Epithelial cell of proximal tubule (primary cell): ENCODE measurements at regions not wholly inside any gene's neighbourhood (a gene's known extent, or its start where the extent isn't known, plus 50 kb on each side); places are given as distances from the start of the nearest gene placed in this dataset.

Experiments used
- DNase-seq: peaks from one replicate; pipeline ENCODE4 v3.0.0-alpha.2; 2011; ENCODE audit warnings: low read depth
- H3K4me3 ChIP-seq: 2 replicates; pipeline ENCODE4 v1.5.1; 2011; ENCODE audit warnings: low read depth, mild to moderate bottlenecking, low read length
- CTCF ChIP-seq: conservative IDR thresholded peaks from 2 replicates; pipeline ENCODE4 v1.5.1; 2012; ENCODE audit warnings: low read depth, mild to moderate bottlenecking, low read length

- no peak for DNase-seq
- no peak overlapping the region for H3K4me3 ChIP-seq
- TF ChIP-seq CTCF: no peak
Observed at GRCh38 chr4:107243141-107243781, 207.1 kb upstream of the DKK2 start.

DNA sequence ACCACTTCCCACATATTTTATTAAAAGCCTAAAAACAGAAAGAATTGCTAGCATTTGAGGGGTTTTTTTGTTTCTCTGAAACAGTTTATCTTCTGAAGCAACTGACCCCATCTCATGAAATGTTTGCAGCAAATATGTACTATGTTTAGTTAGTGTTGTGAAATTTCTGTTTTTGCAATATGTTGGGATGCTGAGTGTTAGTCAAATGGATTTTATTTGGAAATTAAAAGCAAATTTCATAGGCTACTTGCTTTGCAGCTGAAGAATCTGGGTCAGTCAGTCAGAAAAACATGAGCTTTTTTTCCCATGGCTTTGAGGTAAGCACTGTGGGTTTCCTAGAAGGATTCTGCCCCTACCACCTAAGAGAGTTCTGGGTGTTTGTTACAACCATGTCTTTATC is 184.9 kb upstream of the DKK2 start:
- no peak overlapping the region for H3K4me3 ChIP-seq
- TF ChIP-seq CTCF: no peak
- DNase-seq: no peak

GRCh38 chr4:107219681-107220080 is 183.6 kb upstream of the DKK2 start:
- no peak for TF ChIP-seq CTCF
- no peak for DNase-seq
- H3K4me3 ChIP-seq: no peak overlapping the region

DNA sequence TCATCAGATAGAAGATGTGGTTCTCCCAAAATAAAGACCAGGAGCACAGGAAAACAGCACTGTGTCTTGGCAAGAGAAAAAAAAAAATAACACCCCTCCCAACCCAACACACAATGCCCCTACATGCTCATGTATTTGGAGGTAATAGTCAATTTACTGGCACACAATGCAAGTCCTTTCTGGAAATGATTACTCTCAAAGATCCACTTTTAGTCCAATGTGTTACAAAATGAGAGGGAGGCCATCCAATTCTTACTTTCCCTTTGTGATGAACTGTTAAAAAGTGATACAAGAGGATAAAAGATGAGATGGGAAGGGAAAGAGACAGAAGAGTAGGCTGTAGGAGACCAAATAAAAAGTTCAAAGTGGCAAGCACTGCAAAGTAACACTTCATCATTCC is 180.3 kb upstream of the DKK2 start:
- no peak for TF ChIP-seq CTCF
- no peak overlapping the region for H3K4me3 ChIP-seq
- DNase-seq: no peak

GRCh38 chr4:107215222-107215621 is 179.1 kb upstream of the DKK2 start:
- no peak overlapping the region for H3K4me3 ChIP-seq
- no peak for DNase-seq
- TF ChIP-seq CTCF: no peak

- no peak for DNase-seq
- no peak overlapping the region for H3K4me3 ChIP-seq
- TF ChIP-seq CTCF: no peak
Observed at GRCh38 chr4:107213880-107214279, 177.8 kb upstream of the DKK2 start.

DNA sequence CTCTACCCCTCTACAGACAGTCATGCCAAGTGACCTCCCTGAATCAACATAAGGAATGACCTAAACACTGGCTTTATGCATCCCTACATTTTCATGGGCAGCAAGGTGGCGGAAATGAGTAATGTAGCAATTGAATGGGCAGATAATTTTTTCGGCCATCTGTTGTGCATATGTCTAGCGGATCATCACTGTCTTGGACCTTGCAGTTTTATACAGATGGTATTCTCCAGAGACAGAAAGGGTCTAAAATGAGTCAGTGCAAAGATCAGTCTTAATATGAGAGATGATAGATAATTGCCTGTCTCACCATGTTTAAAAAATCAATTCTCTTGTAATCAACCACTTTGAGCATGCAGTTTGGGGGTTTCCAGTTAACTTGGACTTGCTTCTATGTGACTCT is 177.3 kb upstream of the DKK2 start:
- no peak for DNase-seq
- no peak overlapping the region for H3K4me3 ChIP-seq
- no peak for TF ChIP-seq CTCF
